Suprapubic skin (tissue), 4 donors: ENCODE measurements at regions not wholly inside any gene's neighbourhood (a gene's known extent, or its start where the extent isn't known, plus 50 kb on each side); places are given as distances from the start of the nearest gene placed in this dataset.

Experiments used
- EP300 ChIP-seq: sonication (generic); formaldehyde crosslinking; IDR thresholded peaks from one replicate; pipeline ENCODE4 v1.6.1; 2017; ENCODE audit warnings: antibody characterized with exemption
- POLR2A ChIP-seq, 2 donors: fragments of 450-650 bp; IDR thresholded peaks; one replicate each; pipeline ENCODE4 v1.6.1; 2017; ENCODE audit warnings: antibody characterized with exemption in 2 of 2, mild to moderate bottlenecking in 2 of 2, moderate library complexity in 2 of 2
- POLR2AphosphoS5 ChIP-seq, 3 donors: sonication (generic); formaldehyde crosslinking; IDR thresholded peaks; one replicate each; pipeline ENCODE4 v1.6.1; 2017; ENCODE audit warnings: antibody characterized with exemption in 3 of 3
- TF ChIP-seq, protein P1 (sequence below), 2 donors: fragments of 200-600 bp in 1 of 2; fragments of 450-650 bp in 1 of 2; sonication (generic) in 1 of 2; IDR thresholded peaks; one replicate each; pipeline ENCODE4 v1.5.1; 2016 to 2019; ENCODE audit warnings: antibody characterized with exemption in 2 of 2, mild to moderate bottlenecking in 1 of 2, moderate library complexity in 1 of 2

DNA sequence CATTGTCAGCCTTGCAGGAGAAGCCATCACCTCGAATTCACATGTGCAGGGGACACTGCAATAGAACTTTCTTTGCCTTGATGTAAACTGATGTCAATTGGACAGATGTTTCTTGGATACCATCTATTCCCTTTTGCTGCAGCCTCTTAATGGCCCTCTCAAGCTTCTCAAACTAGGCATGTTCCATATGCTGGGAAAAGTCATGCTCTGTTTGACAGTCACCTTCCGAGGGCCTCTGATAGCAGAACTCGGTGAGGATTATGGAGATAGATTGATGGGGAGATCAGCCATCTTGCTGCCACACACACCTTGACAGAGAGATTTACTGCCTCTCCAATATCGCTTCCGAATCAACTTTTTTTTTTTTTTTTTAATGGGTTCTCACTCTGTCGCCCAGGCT, 145.8 kb upstream of the NUDT4 start:
- no peak for TF ChIP-seq EP300
- TF ChIP-seq, protein P1, sequence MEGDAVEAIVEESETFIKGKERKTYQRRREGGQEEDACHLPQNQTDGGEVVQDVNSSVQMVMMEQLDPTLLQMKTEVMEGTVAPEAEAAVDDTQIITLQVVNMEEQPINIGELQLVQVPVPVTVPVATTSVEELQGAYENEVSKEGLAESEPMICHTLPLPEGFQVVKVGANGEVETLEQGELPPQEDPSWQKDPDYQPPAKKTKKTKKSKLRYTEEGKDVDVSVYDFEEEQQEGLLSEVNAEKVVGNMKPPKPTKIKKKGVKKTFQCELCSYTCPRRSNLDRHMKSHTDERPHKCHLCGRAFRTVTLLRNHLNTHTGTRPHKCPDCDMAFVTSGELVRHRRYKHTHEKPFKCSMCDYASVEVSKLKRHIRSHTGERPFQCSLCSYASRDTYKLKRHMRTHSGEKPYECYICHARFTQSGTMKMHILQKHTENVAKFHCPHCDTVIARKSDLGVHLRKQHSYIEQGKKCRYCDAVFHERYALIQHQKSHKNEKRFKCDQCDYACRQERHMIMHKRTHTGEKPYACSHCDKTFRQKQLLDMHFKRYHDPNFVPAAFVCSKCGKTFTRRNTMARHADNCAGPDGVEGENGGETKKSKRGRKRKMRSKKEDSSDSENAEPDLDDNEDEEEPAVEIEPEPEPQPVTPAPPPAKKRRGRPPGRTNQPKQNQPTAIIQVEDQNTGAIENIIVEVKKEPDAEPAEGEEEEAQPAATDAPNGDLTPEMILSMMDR (IDR thresholded peaks at IDR 0.05) = no peak
- no peak for TF ChIP-seq POLR2AphosphoS5 (IDR thresholded peaks at IDR 0.05)
- TF ChIP-seq POLR2A (IDR thresholded peaks at IDR 0.05) = no peak
